ENCODE measurements at regions not wholly inside any gene's neighbourhood (a gene's known extent, or its start where the extent isn't known, plus 50 kb on each side); places are given as distances from the start of the nearest gene placed in this dataset.
A peak's percentile ranks its signal among the peaks of the same experiment; 100 is the strongest.

DNA sequence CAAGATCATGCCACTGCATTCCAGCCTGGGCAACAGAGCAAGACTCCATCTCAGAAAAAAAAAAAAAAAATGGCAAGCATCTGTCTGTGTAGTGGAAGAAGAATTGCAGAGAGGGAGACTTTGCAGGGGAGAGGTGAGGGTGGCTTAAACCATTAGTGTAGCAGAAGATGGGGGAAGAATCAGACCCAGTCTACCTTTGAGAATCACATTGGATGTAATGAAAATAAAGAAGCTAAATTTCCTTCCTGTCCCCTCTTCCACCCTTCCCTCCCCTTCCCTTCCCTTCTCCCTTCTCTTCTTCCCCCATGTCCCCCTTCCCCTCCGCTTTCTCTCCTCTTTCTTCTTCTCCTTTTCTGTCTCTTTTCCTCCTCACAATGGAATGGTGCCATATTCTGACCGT is 180.8 kb upstream of the SVIL start:
- Mint-ChIP-seq H3K27ac (peak overlapping the region in 1 of 7 donors; percentile 40), H3K4me3 (no peak overlapping the region), H3K9me3 (peaks cover 0 to 2% (median 0%) of the 10 kb centered on the region in 7 donors), H3K36me3 (no peaks in the 10 kb centered on the region), H3K4me1 (peaks cover 19% of the 10 kb centered on the region), H3K27me3 (ENCODE audit: low read depth in 3 of 3) (peaks cover 1 to 6% (median 3%) of the 10 kb centered on the region in 3 donors)
- Histone ChIP-seq H2AFZ (ENCODE audit: insufficient read depth, low read depth, low read length, poor library complexity, severe bottlenecking) (no peak overlapping the region), H3K4me2 (replicated peaks; ENCODE audit: extremely low read depth, low read length, poor library complexity, severe bottlenecking) (no peak overlapping the region), H3K79me2 (ENCODE audit: insufficient read depth, low read length) (no peaks in the 10 kb centered on the region), H3K4me3 (replicated peaks in 1 of 3; ENCODE audit: low read depth in 2 of 3, low read length in 3 of 3) (no peak overlapping the region), H3K9me3 (replicated peaks in 1 of 2; ENCODE audit: control insufficient read depth in 1 of 2, insufficient read depth in 1 of 2, low read length in 2 of 2) (no peaks in the 10 kb centered on the region), H4K20me1 (ENCODE audit: insufficient read depth, low read length) (no peaks in the 10 kb centered on the region), H3K9ac (ENCODE audit: insufficient read depth, low read length, poor library complexity, severe bottlenecking) (no peak overlapping the region), H3K36me3 (replicated peaks in 1 of 2; ENCODE audit: control insufficient read depth in 1 of 2, insufficient read depth in 2 of 2, low read length in 2 of 2) (no peaks in the 10 kb centered on the region), H3K27me3 (ENCODE audit: control insufficient read depth in 2 of 2, insufficient read depth in 2 of 2, low read length in 2 of 2) (no peaks in the 10 kb centered on the region), H3K27ac (ENCODE audit: low read depth in 1 of 2, low read length in 2 of 2) (no peak overlapping the region), H3K4me1 (ENCODE audit: control insufficient read depth in 1 of 2, insufficient read depth in 2 of 2, low read length in 2 of 2) (peaks cover 16 to 17% of the 10 kb centered on the region in 2 donors)
- TF ChIP-seq, protein P1, sequence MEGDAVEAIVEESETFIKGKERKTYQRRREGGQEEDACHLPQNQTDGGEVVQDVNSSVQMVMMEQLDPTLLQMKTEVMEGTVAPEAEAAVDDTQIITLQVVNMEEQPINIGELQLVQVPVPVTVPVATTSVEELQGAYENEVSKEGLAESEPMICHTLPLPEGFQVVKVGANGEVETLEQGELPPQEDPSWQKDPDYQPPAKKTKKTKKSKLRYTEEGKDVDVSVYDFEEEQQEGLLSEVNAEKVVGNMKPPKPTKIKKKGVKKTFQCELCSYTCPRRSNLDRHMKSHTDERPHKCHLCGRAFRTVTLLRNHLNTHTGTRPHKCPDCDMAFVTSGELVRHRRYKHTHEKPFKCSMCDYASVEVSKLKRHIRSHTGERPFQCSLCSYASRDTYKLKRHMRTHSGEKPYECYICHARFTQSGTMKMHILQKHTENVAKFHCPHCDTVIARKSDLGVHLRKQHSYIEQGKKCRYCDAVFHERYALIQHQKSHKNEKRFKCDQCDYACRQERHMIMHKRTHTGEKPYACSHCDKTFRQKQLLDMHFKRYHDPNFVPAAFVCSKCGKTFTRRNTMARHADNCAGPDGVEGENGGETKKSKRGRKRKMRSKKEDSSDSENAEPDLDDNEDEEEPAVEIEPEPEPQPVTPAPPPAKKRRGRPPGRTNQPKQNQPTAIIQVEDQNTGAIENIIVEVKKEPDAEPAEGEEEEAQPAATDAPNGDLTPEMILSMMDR (IDR thresholded peaks at IDR 0.05): no peak
- DNase-seq: no peak
- intact Hi-C loops (cut with micrococcal nuclease): no loop called here
- WGBS (ENCODE audit: insufficient coverage): no CpG with 5 or more reads among the region's 2 CpGs

DNA sequence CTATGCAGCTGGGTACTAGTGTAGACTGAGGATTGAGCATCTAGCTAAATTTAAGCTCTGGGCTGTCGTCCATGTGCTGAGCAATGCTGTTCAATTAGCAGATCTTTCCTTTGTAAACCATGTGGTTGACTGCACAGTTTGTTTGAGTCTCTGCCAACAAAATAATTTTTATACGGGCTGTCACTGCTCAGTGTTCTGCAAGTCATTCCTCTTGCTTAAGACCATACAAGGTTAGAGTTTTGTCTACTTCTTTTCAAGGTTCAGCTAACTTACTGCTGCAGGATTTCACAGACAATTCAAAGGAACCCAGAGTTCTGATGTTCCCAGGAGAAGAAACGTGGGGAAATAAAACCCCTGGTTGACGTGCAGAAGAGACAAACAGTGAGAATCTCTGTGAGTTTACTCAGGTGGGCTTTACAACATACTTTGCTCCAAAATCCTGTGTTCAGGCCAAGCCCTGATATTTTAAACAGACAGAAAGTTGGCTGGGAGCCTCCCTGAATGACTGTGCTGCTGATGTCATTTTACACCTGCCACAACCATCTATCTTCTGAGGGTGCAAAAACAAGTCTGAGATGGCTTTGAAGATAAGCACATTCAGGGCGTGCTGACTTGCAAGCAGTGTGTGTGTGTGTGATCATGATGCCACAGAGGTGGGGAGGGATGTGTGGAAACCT is 177.1 kb upstream of the SVIL start:
- Histone ChIP-seq H3K36me3 (replicated peaks in 1 of 2; ENCODE audit: control insufficient read depth in 1 of 2, insufficient read depth in 2 of 2, low read length in 2 of 2) (no peaks in the 10 kb centered on the region), H3K4me1 (ENCODE audit: control insufficient read depth in 1 of 2, insufficient read depth in 2 of 2, low read length in 2 of 2) (peaks cover 16 to 17% of the 10 kb centered on the region in 2 donors), H3K9ac (ENCODE audit: insufficient read depth, low read length, poor library complexity, severe bottlenecking) (no peak overlapping the region), H4K20me1 (ENCODE audit: insufficient read depth, low read length) (no peaks in the 10 kb centered on the region), H3K79me2 (ENCODE audit: insufficient read depth, low read length) (no peaks in the 10 kb centered on the region), H3K27ac (ENCODE audit: low read depth in 1 of 2, low read length in 2 of 2) (peak overlapping the region in 1 of 2 donors; percentile 8), H3K4me3 (replicated peaks in 1 of 3; ENCODE audit: low read depth in 2 of 3, low read length in 3 of 3) (no peak overlapping the region), H2AFZ (ENCODE audit: insufficient read depth, low read depth, low read length, poor library complexity, severe bottlenecking) (peak overlapping the region; percentile 27), H3K27me3 (ENCODE audit: control insufficient read depth in 2 of 2, insufficient read depth in 2 of 2, low read length in 2 of 2) (no peaks in the 10 kb centered on the region), H3K9me3 (replicated peaks in 1 of 2; ENCODE audit: control insufficient read depth in 1 of 2, insufficient read depth in 1 of 2, low read length in 2 of 2) (no peaks in the 10 kb centered on the region), H3K4me2 (replicated peaks; ENCODE audit: extremely low read depth, low read length, poor library complexity, severe bottlenecking) (no peak overlapping the region)
- Mint-ChIP-seq H3K27ac (peak overlapping the region in 4 of 7 donors; percentile 15 to 79 (median 61)), H3K9me3 (peaks cover 0 to 5% (median 0%) of the 10 kb centered on the region in 7 donors), H3K36me3 (no peaks in the 10 kb centered on the region), H3K4me3 (no peak overlapping the region), H3K4me1 (peaks cover 23% of the 10 kb centered on the region), H3K27me3 (ENCODE audit: low read depth in 3 of 3) (peaks cover 1 to 9% (median 5%) of the 10 kb centered on the region in 3 donors)
- intact Hi-C loops (cut with micrococcal nuclease): no loop called here
- WGBS (ENCODE audit: insufficient coverage): 0% methylated on average over 4 of the region's 5 CpGs
- peak in 1 of 3 donors; percentile 37 for DNase-seq
- TF ChIP-seq, protein P1 (IDR thresholded peaks at IDR 0.05): no peak

Measured in CD14-positive monocyte (primary cell).